ENCODE measurements at regions not wholly inside any gene's neighbourhood (a gene's known extent, or its start where the extent isn't known, plus 50 kb on each side); places are given as distances from the start of the nearest gene placed in this dataset.
A peak's percentile ranks its signal among the peaks of the same experiment; 100 is the strongest.
"Not testable (repeated sequence)": the region's sequence is repeated elsewhere in the genome, so short reads cannot be mapped to it uniquely, and the experiment has no call there.

- DNase-seq (ENCODE audit: low read depth) = no peak
Measured at GRCh38 chr17:70521821-70522256, 352.5 kb downstream of the KCNJ2 start.

GRCh38 chr17:70523426-70523825 is 354.1 kb downstream of the KCNJ2 start:
- DNase-seq (ENCODE audit: low read depth) = no peak

GRCh38 chr17:70525035-70525434 is 355.7 kb downstream of the KCNJ2 start:
- DNase-seq (ENCODE audit: low read depth) = not testable (repeated sequence)

- no peak for DNase-seq (ENCODE audit: low read depth)
Measured at GRCh38 chr17:70525961-70526360, 356.6 kb downstream of the KCNJ2 start.

GRCh38 chr17:70527364-70527888 is 358.1 kb downstream of the KCNJ2 start:
- DNase-seq (ENCODE audit: low read depth) = no peak

GRCh38 chr17:70533427-70533826 is 364.1 kb downstream of the KCNJ2 start:
- DNase-seq (ENCODE audit: low read depth) = no peak

- peak; percentile 2 for DNase-seq (ENCODE audit: low read depth)
Measured at GRCh38 chr17:70535986-70536385, 366.7 kb downstream of the KCNJ2 start.

- no peak for DNase-seq (ENCODE audit: low read depth)
Measured at GRCh38 chr17:70539132-70539924, 370.0 kb downstream of the KCNJ2 start.

- no peak for DNase-seq (ENCODE audit: low read depth)
Measured at GRCh38 chr17:70542876-70543275, 373.5 kb downstream of the KCNJ2 start.

GRCh38 chr17:70544317-70544716 is 375.0 kb downstream of the KCNJ2 start:
- DNase-seq (ENCODE audit: low read depth) = no peak

GRCh38 chr17:70552230-70552981 is 383.1 kb downstream of the KCNJ2 start:
- DNase-seq (ENCODE audit: low read depth) = peak; percentile 34

GRCh38 chr17:70552982-70553334 is 383.6 kb downstream of the KCNJ2 start:
- no peak for DNase-seq (ENCODE audit: low read depth)

GRCh38 chr17:70555723-70556122 is 386.4 kb downstream of the KCNJ2 start:
- DNase-seq (ENCODE audit: low read depth) = no peak

GRCh38 chr17:70558821-70559220 is 389.5 kb downstream of the KCNJ2 start:
- DNase-seq (ENCODE audit: low read depth) = no peak

GRCh38 chr17:70560471-70560870 is 391.1 kb downstream of the KCNJ2 start:
- DNase-seq (ENCODE audit: low read depth) = no peak

- no peak for DNase-seq (ENCODE audit: low read depth)
Measured at GRCh38 chr17:70562137-70562536, 392.8 kb downstream of the KCNJ2 start.

- peak; percentile 3 for DNase-seq (ENCODE audit: low read depth)
Measured at GRCh38 chr17:70563281-70563820, 394.0 kb downstream of the KCNJ2 start.

GRCh38 chr17:70564006-70564620 is 394.8 kb downstream of the KCNJ2 start:
- no peak for DNase-seq (ENCODE audit: low read depth)

- no peak for DNase-seq (ENCODE audit: low read depth)
Measured at GRCh38 chr17:70569128-70569527, 399.8 kb downstream of the KCNJ2 start.

GRCh38 chr17:70577456-70577855 is 408.1 kb downstream of the KCNJ2 start:
- DNase-seq (ENCODE audit: low read depth) = no peak

GRCh38 chr17:70581459-70581858 is 412.1 kb downstream of the KCNJ2 start:
- DNase-seq (ENCODE audit: low read depth) = no peak

GRCh38 chr17:70582777-70583176 is 413.4 kb downstream of the KCNJ2 start:
- no peak for DNase-seq (ENCODE audit: low read depth)

Measured in RPMI7951 (cell line).